ENCODE measurements at regions not wholly inside any gene's neighbourhood (a gene's known extent, or its start where the extent isn't known, plus 50 kb on each side); places are given as distances from the start of the nearest gene placed in this dataset.

DNA sequence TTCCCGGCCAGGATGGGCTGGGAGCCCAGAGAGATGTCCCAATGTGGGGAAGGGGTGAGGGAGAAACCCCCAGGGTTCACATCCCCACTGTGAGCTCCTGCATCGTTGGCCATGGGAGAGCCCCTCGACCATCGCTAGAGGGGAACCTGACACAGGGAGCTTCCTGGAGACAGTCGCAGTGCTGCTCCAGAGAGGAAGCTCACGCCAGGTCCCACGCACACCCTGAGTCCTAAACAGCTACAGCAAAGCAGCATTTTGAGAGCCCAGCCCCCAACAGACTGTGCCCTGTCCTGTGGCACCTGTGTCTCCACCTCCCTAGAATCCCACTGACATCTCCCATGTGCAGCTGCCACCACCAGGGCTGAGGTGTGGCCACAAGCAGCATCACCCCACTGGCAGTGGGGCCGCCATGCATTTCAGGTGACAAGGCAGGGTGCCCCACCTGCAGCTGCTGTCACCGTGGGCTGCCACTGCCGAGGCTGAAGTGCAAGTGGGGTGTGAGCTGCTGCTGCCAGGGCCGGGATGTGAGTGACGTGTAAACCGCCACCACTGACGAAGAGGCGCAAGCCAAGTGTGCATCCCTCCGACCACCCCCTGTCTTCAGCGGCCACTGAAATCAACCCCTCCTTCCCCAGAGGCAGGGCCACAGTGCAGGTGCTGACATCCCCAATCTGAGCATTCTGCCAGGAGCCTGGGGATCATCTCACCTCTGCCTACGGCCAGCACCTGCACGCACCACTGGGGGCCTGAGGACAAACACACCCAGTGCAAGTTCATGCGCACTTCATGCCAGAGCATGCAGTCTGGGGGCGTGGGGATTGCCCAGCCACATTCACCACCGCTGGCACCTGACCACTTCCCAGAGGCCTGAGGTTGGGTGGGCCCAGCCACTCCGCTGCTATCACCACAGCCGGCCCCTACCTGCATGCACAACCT lies 467.7 kb upstream of the SALL3 start:
- TF ChIP-seq POLR2A (IDR thresholded peaks at IDR 0.05) = no peak
- TF ChIP-seq, protein P1, sequence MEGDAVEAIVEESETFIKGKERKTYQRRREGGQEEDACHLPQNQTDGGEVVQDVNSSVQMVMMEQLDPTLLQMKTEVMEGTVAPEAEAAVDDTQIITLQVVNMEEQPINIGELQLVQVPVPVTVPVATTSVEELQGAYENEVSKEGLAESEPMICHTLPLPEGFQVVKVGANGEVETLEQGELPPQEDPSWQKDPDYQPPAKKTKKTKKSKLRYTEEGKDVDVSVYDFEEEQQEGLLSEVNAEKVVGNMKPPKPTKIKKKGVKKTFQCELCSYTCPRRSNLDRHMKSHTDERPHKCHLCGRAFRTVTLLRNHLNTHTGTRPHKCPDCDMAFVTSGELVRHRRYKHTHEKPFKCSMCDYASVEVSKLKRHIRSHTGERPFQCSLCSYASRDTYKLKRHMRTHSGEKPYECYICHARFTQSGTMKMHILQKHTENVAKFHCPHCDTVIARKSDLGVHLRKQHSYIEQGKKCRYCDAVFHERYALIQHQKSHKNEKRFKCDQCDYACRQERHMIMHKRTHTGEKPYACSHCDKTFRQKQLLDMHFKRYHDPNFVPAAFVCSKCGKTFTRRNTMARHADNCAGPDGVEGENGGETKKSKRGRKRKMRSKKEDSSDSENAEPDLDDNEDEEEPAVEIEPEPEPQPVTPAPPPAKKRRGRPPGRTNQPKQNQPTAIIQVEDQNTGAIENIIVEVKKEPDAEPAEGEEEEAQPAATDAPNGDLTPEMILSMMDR (IDR thresholded peaks at IDR 0.05) = no peak
